ENCODE measurements at regions not wholly inside any gene's neighbourhood (a gene's known extent, or its start where the extent isn't known, plus 50 kb on each side); places are given as distances from the start of the nearest gene placed in this dataset.

GRCh38 chr4:32191961-32192360 lies 1471.8 kb downstream of the PCDH7 start:
- TF ChIP-seq CTCF (conservative IDR thresholded peaks at IDR 0.05; ENCODE audit: low read length) (no peak), EZH2phosphoT487 (IDR thresholded peaks at IDR 0.05; ENCODE audit: borderline replicate concordance, low read depth, low read length) (no peak)
